GM19238 (cell line): ENCODE measurements at regions not wholly inside any gene's neighbourhood (a gene's known extent, or its start where the extent isn't known, plus 50 kb on each side); places are given as distances from the start of the nearest gene placed in this dataset.

Source experiments
- DNase-seq: peaks from one replicate; pipeline ENCODE4 v3.0.0; 2011; ENCODE audit warnings: low spot score; ENCODE audit not compliant: insufficient read length

DNA sequence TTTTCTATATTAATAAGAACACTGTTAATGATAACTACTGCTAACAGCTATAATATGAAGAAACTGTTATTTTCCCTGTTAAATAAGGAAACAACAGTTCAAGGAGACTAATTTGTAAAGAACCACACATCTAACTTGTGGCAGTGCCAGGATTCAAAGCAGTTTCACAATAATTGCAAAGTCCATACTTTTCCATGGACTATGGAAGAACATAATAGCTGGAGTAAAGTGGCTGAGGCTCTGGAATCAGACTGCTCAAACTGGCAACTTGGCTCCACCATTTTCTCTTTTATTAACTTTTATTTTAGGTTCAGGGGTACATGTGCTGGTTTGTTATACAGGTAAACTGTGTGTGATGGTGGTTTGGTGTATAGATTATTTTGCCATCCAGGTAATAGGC is 393.7 kb upstream of the CPEB2 start:
- DNase-seq = no peak

DNA sequence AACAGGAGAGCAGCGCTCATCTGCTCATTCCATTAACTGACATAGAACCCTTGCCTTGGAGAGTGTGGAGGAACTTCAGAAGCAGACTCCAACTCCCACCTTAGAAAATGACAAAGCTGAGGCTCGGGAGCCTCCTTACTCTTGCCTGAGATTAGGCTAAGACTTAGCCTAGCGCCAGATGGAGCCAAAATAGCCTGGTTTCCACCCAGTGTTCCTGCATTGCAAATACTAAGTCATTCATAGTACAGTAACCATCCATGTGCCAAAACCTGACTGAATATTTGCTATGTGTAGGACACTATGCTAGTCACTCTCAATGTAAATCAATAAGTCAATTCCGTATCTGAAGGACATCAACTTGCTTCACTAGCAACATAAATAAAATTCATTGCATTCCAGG is 387.4 kb upstream of the CPEB2 start:
- no peak for DNase-seq

DNA sequence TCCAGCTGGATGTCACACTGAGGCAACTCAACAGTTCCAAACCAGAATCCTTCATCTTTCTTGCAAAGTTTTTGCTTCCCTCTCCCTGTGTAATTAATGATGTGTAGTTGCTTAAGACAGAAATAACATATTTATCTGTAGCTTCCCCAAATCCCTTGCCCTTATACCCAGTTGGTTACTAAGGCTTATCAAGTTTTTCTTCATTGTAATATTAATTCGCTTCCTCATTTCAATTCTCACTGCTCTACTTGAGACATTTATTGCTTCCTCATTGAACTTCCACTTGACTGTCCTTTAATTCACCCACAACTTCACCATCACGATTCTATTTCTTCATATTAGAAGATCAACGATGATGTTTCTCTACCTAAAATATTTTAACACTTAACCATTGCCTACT is 386.6 kb upstream of the CPEB2 start:
- no peak for DNase-seq

GRCh38 chr4:14620567-14621141 is 381.6 kb upstream of the CPEB2 start:
- no peak for DNase-seq

GRCh38 chr4:14621731-14622463 is 380.4 kb upstream of the CPEB2 start:
- no peak for DNase-seq

DNA sequence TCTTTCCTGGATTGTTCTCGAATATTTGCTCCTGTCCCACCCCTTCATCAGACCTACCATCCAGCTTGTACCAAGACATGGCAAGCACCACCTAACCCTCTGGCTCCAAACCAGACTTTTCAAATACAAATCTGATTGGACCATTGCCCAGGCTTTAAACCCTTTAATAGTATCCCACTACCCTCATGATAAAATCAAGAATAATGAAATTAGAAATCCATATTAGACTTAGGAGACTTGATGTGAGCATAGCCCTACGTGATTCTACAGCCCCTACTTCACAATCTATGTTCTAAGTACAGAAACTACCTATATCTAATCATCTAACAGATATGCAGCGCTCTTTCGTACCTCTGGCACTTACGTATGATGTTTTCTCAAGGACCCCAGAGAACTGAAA is 375.2 kb upstream of the CPEB2 start:
- no peak for DNase-seq

DNA sequence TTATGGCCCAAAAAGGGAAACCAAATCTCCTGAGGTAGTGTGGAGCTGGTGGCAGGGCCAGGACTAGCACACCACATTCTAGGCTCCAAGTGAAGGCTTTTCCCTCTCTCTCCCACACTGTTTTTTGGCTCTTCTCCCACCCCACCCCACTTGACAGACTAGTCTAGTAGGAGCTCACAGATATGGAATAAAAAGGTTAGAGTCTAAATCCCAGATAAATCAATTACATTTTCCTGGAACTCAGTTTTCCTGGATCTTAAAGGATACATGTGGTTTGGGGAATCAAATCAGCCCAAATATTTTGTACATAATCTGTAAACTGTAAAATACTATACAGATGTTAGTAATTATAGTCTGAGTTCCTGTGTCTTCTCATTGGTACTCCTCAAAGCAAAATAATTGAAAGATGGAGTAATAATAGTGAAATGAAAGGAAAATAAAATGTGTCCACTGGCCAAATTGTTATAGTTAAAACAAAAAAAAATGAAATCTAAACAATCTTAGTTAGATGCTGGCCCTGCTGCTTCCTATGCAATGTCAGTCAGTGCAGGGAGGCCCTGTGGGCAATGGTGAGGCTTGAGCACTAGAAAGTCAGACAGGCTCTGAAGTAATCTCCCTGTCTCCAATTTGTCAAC is 370.4 kb upstream of the CPEB2 start:
- DNase-seq = no peak

DNA sequence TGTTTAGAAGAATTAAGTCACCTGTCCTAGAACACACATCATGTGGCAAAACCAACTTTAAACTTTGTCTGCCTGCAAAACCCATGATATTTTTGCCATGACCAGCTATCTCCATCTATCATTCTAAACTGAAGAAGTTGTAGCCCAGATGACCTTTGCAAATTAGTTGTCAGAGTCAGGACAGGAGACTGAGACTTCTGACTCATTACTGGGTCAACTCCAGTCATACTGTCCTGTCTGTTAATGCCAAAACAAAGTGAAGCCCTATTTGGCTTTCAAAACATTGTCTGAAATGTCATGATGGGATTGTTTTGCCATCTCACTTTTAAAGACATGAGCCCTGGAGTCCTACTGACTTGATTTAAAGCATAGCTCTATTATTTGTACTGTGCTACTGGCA is 365.7 kb upstream of the CPEB2 start:
- DNase-seq = no peak

DNA sequence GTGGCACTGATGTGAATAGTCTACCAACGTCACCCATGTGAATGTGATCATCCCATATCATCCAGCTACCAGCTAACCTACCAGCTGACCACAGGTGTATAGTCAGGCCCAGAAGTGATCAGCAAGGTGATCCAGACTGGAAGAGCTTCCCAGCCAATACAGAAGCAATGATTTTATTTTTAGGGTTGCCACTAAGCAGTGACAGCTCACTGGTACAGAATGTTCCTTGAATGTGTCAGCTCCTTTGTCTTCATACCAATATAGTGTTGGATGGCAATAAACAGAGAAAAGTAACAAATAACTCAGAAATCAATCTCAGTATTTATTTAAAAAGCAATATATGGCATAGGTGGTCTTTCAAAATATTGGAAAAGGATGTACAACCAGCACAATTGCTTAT is 361.8 kb upstream of the CPEB2 start:
- no peak for DNase-seq

DNA sequence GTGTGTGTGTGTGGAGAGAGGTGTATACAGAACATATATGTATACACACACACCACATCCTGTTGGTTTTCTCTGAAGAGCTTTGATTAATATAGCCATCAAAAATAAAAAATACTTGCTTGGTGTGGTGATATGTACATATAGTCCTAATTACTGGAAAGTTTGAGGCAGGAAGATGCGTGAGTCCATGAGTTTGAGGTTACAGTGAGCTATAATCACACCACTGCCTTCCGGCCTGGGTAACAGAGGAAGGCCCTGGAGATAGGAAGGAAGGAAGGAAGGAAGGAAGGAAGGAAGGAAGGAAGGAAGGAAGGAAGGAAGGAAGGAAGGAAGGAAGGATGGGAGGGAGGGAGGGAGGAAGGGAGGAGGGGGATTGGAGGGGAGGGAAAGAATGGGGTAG is 360.4 kb upstream of the CPEB2 start:
- no peak for DNase-seq

GRCh38 chr4:14644580-14645282 is 357.6 kb upstream of the CPEB2 start:
- DNase-seq = no peak

DNA sequence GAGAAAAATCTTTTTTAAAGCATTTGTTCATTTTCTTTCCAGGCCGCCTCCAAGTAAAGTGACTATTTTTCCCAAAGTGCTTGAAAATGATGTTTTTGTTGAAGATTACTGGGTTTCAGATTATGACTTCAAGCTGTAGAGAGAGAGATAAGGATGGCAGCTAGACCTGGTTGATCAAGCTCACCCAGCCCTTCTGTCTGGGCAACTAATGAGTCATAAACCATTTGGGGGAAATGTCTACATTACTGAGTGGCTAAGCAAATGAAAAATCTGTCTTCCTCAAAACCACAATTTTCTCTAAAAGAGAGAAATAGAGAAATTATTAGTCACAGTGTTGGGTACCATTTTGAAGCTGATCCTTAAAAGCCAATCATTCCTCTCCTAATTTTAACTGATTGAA is 355.4 kb upstream of the CPEB2 start:
- no peak for DNase-seq

- no peak for DNase-seq
Observed at GRCh38 chr4:14650127-14650526, 352.2 kb upstream of the CPEB2 start.

GRCh38 chr4:14652522-14652921 is 349.8 kb upstream of the CPEB2 start:
- no peak for DNase-seq

- DNase-seq = no peak
Observed at GRCh38 chr4:14653338-14653737, 348.9 kb upstream of the CPEB2 start.

DNA sequence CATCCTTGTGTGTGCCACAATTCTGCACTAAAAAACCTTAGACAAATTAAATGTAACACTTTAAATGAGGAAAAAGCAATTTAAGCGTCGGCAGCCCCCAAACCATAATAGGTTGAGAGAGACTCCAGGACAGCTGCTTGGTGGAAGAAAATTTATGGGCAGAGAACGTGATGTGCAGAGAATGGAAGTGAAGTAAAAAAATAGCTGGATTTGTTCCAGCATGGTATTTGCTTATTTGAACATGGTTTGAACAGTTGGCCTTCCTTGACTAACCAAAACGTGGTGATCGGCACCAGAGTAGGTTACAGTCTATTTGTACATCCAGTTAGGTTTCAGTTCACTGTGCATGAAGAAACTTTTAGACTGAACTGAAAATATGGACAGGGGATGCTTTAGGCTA is 343.0 kb upstream of the CPEB2 start:
- no peak for DNase-seq

DNA sequence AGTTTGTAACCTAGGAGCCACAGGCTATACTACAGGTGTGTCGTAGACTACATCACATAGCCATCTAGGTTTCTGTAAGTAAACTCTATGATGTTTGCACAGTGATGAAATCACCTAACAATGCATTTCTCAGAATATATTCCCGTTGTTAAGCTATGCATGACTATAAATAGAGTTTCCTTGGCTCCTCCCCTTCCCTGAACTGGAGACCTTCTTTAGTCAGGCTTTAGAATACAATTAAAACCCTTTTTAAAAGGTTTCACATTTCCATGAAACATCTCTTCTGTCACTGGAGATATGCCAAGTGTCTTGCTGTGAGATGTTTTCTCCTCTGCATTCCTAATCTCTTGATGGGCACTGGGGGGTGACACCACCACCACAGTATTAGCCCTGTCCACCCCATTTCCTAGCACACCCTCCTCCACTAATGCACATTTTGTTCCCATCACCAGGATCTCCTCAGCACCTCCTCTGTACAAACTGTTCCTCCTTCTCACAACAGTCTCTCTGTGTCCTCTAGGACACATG is 334.6 kb upstream of the CPEB2 start:
- no peak for DNase-seq

GRCh38 chr4:14668296-14668695 is 334.0 kb upstream of the CPEB2 start:
- DNase-seq = no peak

GRCh38 chr4:14669371-14669770 is 332.9 kb upstream of the CPEB2 start:
- DNase-seq = no peak

DNA sequence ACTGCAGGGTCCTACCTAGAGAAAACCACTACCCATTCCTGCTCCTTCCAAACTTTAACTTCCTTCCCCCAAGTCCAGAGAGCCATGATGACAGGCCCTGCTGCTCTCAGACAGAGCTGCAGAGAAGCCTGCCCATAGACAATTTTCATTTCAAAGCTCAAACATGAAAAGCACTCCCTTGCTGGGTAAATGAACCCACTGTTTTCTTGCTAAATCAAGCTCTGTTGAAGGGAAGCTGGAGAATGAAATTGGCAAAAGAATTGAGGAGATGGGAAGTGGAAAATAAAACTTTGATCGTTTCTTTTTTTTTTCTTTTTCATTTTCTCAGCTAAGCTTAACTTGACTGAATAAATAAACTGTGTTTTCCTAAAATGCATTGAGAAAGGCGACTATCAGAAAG is 331.1 kb upstream of the CPEB2 start:
- no peak for DNase-seq

DNA sequence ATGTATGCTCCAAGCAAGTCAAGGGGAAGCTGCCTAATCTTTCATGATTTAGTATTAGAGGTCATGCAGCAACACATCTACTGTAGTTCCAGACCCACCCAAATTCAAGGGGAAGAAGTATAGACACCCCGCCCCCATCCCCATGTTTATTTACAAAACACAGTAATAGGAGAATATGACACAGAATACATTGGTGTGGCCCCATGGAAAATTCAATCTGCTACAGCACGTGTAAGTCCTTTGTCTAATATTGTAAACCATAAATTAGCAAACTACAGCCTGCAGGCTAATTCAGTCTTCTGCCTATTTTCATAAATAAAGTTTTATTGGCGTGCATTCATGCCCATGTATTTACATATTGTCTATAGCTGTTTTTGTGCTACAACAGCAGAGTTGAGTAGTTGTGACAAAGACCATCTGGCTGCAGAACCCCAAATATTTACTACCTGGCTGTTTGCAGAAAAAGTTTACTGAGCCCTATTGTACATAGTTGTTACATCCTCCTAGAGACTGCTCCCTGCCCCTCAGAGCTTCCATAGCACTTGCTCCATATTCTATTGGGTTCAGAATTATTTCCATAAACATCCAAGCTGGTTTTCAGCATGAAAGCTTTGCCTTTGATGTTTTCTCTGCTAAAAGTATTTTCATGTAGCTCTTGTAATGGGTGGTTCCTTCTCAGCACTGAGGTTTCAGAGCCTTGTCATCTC is 326.8 kb upstream of the CPEB2 start:
- no peak for DNase-seq

DNA sequence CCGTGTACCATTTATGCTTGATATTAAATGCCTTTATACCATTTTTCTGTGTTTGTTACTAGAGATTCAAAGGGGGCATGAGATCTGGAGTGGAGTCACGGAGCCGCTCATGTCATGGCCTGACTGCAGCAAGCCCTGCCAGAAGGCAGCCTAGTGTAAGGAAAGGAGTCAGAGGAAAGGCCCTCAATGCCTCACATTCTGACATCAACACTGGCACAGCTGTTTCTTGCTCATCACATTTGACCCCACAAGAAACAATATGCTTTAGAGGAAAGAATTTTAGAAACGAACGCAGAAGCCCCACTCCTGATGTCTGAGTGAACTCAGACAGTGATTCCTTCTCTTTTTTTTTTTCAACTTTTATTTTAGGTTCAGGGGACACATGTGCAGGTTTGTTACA is 322.4 kb upstream of the CPEB2 start:
- DNase-seq = no peak
